HuH-7 (cell line): ENCODE measurements at regions not wholly inside any gene's neighbourhood (a gene's known extent, or its start where the extent isn't known, plus 50 kb on each side); places are given as distances from the start of the nearest gene placed in this dataset.
"Not testable (repeated sequence)": the region's sequence is repeated elsewhere in the genome, so short reads cannot be mapped to it uniquely, and the experiment has no call there.

Source experiments
- DNase-seq: peaks from one replicate; pipeline ENCODE4 v3.0.0; 2011; ENCODE audit warnings: low spot score

DNA sequence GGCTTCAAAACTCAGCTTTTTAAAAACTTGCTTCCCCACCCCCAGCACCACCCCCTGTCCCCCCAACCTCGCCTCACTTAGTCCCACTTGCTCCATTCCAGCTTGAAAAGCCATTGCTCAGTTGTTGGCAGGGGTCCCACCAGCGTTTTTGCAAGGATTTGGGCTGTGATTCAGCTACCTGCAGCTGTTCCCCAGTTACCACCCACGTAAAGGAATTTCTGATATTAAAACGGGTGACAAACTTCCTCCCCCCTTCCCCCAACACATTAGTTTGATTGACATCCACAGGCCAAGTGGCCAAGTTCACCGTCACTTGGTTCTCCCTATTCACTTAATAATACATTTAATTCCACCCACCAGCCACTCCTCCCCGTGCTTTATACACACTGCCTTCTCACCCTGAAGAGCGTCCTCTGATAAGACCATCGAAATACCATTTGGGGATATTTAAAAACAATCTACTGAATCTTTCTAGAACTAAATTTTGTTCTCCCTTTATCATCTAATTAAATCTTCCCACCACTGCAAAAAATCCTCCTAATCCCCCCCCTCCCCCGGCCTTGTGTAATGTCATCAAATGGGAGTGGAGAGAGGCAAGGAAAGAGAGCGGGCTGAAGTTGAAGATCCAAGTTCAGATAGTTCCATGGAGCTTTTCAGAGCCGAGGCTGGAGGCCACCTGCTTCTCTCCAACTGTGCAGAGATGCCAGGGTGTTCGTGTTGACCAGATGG lies 55.1 kb downstream of the SOX9 start:
- DNase-seq = no peak

DNA sequence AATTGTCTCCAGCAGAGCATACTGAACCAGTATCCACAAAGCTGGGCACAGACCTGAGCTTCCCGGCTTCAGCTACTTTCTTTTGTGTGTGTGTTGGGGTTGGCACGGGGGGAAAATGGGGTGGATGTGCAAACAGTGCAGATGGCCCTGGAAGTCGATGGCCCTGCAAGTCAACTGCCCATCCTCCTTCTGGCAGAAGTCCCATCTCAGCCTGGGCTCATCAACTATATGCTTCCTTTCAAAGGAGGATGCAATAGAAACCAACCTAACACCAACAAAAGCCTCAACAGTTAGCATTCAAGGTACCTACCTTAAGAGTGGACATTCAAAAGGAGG lies 55.7 kb downstream of the SOX9 start:
- no peak for DNase-seq

DNA sequence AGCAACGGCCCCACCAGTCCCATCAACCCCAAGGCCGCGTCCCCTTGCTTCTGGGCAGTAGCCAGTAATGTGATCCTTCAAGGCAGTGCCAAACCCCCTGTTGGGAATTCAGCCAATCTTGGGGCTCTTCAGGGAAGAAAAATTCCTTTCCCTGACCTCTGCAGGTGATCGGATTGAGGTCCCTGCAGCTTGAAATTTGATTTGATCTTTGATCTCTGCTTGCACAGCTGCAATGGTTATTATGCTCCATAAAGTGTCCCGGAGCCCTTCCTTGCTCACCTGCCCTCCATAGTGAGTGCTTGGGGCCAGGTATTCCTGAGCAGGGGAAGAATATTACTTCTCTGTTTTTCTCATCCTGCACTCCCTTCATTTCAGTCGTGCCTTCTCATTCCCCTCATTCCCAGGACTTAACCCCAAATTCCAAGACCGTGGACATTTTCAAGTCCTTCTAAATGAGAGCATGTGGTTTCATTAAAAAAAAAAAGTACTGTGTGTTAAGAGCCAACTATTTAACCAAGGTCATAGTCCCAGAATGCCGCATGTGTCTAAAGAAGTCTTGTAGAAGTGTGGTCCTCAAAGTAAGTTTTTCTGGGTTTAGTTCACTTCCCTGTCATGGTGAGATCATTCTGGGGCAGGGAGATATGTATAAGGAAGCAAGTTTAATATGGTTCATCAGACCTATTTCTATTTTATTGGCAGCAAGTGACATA lies 56.3 kb downstream of the SOX9 start:
- DNase-seq = no peak

DNA sequence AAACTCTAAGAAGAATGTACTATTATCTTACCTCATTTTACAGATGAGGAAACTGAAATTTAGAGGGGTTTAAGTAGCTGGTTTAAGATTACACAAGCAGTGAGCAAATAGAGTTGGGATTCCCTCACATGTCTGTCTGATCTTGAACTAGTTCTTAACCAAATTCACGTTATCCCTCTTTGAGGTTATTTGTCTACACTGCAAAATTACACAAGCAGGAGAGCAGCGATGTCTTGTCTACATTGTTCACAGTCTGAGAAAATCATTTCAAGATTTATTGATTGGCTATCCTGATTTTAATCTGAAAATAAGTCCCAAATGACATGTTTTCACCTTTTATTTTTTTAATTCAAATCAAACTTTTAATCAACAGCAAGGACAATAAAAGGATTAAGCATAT lies 56.9 kb downstream of the SOX9 start:
- no peak for DNase-seq

DNA sequence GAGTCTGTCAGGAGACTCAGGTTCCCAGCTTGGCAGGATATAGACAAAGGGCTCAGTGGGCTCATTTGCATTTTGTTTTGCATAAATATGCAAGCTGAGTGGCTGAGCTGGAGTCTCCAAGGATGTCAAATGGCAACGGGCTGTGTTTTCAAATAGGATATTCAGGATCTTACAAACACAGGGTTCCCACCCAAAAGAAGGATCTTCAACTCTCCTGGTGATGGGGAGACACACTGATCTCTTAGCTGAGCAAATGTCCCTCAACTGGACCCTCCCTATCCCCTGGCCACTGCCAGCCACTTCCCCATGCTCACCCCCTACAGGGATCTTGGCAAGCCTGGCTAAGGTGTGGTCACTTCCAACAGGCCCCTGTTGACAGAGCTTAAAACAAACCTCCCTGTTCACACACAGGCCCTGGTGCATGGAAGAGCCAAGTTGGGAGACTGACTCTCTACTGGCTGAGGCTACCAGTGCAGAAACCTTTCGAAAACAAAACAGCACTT lies 61.6 kb downstream of the SOX9 start:
- no peak for DNase-seq

DNA sequence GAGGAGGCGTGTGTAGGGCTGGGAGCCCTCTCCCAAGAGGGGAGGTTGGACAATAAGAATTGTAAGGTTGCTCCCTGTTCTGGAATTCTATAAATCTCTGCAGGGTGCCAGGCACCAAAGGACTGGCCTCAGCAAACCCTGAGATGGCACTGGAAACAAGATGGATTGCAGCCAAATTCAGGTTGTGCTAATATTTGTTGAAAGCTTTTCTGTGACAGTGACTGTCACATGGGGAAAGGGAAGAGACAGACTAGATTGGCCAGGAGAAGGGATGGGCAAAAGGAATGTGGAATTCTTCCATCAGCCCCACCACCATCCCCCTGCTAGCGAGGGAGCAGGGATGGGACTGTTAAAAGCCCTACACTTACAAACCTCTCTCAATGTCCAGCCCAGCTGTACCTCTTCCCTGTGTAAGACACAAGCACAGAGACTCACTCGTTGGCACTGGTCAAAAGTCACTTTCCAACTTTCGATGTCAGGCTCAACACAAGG lies 62.4 kb downstream of the SOX9 start:
- DNase-seq = no peak

DNA sequence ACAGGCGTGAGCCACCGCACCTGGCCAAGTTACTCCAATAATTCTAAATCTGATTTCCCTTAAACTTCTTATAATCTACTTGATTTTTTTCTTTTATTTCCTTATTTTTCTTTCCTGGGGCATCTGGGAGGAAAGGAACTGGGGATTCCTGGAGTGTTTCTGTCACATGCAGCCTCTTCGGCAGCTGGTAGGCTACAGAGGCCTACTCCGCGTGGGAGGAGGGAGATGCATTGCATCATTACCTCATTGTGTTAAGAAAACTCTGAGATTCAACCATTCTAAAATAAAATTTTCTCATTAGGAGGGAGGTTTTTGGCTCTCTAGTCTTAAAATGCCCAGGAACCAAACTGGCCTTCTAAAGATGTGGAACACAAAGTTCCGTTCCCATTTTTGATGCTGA lies 64.0 kb downstream of the SOX9 start:
- no peak for DNase-seq

DNA sequence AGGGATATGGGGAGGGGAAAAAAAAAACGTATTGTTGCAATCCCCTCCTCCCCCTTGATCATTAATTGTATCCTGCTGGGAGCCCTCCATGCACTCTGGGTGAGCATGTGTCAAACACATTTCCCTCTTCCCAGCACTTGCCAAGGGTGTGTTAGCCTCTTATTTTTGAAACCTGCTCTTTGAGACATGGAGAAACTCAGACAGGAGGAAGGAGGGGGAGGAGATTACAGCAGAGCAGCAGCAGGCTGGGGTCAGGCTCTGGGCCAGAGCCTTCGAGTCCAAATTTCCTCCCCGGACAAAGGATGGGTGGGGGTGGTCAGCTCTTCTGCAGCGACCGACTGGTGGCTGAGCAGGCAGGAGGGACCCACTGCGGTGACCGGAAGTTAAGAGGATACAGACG lies 64.7 kb downstream of the SOX9 start:
- DNase-seq = no peak

DNA sequence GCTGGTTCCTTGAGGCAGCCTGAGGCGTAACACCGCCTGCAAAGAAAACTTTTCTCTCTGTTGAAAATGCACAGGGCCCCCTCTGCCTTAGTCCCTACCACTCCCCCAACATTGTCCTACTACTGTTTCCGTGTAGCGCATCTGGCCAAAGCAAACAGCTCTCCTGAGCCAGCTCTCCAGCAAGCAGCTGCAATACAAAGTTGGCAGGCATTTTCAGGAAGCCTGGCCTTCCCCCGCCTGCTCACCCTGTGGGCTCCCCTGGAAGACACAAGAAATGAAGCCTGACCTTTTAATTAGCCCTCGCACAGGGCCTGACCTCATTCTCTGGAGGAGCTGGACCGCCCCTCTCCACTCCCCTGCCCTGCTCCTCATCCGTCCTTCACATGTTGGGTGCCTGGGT lies 66.7 kb downstream of the SOX9 start:
- no peak for DNase-seq

DNA sequence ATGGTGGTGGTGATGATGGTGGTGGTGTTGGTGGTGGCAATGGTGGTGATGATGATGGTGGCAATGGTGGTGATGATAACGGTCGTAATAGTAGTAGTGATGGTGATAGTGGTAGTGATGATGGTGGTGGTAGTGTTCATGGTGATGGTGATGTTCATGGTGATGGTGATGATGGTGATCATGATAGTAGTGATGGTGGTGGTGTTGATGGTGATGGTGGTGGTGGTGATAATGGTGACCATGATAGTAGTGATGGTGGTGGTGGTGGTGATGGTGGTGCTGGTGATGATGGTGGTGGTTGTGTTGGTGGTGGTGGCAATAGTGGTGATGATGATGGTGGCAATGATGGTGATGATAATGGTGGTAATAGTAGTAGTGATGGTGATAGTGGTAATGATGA lies 68.0 kb downstream of the SOX9 start:
- DNase-seq = no peak

DNA sequence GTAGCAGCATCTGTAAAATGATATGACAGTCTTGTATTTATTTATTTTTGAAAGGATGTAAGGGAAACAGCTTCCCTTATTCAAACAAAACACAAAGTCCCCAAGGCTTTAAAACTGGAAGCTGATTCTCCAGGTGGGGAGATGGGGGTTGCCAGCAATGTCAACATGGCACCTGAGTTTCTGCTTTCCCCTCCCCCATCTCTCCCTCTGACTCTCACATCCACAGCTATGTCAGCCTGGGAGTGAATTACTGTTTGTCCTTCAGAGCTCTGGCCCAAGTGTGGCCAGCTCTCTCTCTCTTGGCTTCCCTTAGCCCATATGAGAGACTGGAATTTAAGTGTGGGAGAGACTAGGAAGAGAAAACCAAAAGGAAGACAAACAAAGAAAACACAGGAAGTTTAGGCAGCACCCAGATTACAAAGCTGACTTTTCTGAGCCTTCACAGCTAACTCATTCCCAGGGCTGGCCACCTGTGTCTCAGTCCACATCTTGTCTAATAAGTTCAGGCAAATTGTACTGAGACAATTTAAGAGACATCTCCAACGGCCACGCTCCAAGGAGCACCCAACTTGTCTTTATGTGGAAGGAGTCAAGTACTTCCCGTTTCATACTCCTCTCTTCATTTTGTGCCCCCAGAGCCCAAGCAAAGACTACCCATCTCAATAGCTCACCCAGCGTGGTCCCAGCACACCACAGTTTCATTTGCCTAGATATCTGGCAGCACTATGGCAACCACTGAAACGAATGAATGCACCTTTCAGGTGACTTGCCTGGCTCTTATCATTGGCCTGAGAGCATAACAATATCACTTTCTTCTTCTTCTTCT lies 69.2 kb downstream of the SOX9 start:
- DNase-seq = no peak

DNA sequence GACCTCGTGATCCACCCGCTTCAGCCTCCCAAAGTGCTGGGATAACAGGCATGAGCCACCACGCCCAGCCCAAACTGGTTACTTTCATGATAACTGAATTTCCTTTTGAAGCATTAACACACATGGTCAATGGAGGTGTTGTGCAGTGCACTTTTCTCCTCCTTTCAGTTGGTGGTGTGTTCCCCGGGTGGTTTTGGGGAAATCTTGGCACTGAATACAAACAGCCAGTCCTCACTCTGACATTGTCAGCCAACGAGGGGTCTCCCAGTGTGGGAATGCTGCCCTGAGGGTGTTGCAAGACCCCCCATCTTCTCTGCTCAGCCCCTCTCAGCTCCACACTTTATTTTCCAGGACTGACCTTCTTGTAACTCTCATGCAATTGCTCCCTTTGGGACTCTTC lies 70.5 kb downstream of the SOX9 start:
- DNase-seq = no peak

DNA sequence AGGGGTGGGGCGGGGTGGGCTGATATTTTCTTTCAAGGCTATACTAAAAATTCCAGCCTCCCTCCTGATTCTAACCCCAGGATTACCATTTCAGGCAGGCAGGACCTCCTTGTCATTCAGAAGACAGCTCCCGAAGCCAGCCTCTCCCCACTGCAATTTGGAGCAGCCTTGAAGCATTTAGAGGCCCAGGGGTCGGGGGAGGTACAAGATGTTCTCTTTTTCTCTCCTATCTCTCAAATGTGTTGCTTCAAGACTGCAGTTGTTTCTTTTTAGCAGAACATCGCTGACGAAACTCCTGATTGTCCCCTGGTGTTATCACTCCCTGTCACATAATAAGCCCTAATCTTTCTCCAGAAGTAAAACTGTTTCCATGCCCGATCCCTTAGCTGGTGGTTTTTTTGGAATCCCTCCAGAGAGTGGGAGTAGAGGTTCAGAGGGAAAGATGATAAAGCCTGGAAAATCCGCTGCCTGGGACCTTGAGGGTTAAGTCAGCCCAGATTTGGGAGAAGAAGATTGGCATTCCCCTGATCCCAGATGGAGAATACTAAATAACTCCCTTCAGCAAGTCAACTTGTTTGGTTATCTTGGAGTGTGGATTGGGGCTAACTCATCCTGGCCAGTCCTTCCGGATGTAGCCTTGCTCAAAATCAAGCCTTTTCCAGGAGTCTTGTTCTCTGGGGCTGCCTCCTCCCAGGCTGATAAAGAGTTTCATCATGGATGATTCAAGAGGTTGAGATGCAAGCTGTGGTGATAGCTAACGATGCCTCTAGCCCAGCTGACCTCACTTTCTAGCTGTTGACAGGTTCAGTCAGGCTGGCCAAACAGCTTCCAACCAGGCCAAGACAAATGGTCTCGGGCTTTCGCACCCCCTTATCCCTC lies 71.3 kb downstream of the SOX9 start:
- no peak for DNase-seq

DNA sequence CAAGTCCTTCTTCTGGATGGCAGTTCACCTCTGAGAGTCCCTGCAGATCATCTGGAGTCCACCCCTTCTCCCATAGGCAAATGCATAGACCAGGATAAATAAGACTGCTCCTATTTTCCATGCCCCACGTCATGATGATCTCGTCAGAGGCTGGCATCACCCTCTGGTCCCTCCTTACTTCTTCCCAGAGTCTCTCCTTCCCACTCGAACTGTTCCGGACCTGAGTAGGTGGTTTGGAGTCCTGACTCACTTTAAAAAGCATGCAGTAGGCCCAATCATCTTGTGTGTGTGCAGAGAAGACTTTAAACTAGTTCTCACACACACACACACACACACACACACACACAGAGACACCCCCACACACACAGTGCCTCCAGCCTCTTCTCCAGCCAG lies 72.0 kb downstream of the SOX9 start:
- no peak for DNase-seq

DNA sequence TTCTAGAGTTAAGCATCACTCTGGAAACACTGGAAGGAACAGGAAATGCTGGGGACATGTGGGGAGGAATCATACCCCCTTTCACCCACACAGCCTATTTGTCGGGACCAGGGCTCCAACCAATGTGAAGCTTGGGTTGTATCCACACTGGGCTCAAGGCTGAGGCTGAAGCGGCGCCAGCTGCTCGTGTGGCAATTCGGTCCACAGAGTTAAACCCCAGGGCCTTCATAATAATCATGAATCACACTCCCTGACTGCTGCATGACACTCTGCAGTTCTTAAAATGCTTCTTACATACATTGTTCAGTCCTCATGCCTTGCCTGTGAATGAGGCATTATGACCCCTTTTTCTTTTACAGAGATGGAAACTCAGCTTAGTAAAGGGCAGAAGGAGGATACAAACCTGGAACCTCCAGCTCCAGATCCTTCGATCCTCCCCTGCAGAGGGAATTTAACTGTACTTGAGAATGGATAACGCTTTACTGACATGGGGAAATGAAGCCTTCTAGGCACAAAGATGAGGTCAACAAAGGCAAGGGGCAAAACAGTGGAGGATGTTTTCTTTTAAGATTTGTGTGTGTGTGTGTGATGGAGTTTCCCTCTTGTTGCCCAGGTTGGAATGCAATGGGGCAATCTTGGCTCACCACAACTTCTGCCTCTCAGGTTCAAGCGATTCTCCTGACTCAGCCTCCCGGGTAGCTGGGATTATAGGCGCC lies 72.7 kb downstream of the SOX9 start:
- DNase-seq = no peak

DNA sequence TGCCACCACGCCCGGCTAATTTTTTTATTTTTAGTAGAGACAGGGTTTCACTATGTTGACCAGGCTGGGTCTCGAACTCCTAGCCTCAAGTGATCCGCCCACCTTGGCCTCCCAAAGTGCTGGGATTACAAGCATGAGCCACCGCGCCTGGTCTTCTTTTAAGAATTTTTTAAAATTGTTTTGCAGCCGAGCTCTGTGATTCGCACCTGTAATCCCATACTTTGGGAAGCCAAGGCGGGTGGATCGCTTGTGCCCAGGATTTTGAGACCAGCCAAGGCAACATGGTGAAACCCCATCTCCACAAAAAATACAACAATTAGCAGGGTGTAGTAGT lies 73.3 kb downstream of the SOX9 start:
- not testable (repeated sequence) for DNase-seq

DNA sequence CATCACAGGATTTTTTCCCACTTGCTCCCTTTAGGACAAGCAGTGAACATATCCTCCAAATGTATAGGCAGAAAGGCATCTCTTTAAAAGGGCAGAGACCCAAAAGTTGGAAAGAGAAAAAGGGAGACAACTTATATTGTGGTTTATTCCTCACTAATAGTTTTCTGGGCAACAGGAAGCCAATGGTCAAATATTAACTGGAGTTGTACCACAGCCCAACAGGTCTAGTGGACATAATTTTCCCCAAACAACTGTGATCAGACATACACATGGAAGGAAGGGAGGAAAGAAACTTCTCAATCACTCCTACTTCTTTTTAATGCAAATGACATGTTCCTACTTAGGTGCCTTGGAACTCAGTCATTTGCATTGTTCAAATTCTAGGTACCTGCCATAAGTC lies 78.4 kb downstream of the SOX9 start:
- no peak for DNase-seq

DNA sequence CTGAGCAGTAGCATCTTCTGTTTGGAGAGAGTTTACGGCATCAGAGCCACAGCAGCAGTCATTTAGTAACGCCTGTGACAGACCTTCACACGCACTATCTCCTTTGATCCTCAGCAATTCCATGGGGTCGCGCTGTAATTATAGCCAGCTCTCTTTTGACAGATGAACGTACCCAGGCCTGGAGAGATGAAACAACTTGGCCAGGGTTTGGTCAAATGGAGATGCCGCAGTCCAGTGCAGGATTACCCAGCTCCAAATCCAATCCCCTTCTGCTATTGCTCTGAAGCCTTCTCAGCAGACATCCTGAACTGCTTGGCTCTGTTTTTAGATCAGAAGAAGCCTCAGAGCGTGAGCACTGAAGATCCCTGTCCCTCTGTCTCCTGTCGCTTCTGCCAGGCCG lies 83.9 kb downstream of the SOX9 start:
- no peak for DNase-seq

DNA sequence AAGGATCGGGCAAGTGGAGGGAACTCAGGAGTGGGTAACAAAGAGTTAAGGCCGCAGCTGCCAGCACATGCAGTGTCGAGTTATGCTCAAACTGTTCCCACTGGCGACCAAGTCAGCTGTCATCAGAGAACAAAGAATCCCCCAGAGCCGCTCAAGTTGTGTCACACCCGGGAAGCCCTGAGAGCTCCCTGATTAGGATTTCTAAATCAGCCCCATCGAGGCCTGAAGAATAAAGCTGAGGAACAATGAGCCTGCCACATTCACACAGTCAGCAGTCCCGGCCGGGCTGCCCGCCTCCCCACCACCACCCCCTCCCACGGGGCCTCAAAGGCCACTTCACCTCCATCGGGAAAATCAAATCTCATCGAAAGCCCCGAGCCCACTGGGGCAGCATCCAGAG lies 84.5 kb downstream of the SOX9 start:
- DNase-seq = no peak

DNA sequence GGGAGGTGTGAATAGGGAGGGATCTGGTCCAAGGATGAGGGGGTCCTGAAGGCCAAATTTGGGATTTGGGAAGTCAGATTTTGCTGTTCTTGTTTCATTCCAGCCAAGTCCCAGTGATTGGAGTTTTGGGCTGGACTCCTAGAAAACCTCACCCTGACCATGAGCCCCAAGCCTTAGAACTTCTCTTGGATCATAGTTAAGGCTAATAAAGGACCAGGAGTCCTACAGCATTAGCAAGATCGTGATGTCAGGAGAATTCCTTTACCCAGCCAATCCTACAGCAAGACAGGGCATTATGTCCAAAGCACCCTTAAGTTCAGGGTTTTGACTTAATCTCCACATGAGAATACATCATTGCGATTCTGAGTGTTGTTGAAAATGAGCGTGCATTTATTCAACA lies 85.0 kb downstream of the SOX9 start:
- no peak for DNase-seq

DNA sequence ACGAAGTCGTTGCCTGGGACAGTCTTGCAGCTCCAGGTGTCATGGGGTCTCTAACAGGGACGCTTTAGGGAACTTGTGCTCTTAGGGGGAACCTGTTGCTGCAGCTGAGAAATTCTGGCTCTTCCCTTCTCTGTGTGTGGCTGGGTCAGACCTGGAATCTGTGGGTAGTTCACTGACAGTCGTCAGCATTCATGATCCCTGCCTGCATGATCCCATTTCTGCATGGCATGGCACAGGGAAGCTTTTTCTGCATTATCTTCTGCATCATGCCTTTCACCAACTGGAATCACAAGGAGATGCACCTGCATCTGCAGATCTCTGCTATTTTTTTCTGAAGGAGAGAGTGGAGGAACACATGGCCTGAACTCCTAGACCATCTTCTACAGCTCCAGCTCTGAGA lies 85.6 kb downstream of the SOX9 start:
- no peak for DNase-seq
